SK-MEL-5 (cell line): ENCODE measurements at regions not wholly inside any gene's neighbourhood (a gene's known extent, or its start where the extent isn't known, plus 50 kb on each side); places are given as distances from the start of the nearest gene placed in this dataset.
A peak's percentile ranks its signal among the peaks of the same experiment; 100 is the strongest.

Experiments
- DNase-seq: peaks from one replicate; pipeline ENCODE4 v3.0.0-alpha.2; 2016; ENCODE audit warnings: low read depth, low spot score
- in situ Hi-C: cut with HindIII; loops from 2 replicates; pipeline ENCODE4 v1.10.0; 2016; ENCODE audit warnings: low sequenced_read_pairs, high pct_unique_total_duplicates, low pct_unique_long_range_greater_than_20kb

DNA sequence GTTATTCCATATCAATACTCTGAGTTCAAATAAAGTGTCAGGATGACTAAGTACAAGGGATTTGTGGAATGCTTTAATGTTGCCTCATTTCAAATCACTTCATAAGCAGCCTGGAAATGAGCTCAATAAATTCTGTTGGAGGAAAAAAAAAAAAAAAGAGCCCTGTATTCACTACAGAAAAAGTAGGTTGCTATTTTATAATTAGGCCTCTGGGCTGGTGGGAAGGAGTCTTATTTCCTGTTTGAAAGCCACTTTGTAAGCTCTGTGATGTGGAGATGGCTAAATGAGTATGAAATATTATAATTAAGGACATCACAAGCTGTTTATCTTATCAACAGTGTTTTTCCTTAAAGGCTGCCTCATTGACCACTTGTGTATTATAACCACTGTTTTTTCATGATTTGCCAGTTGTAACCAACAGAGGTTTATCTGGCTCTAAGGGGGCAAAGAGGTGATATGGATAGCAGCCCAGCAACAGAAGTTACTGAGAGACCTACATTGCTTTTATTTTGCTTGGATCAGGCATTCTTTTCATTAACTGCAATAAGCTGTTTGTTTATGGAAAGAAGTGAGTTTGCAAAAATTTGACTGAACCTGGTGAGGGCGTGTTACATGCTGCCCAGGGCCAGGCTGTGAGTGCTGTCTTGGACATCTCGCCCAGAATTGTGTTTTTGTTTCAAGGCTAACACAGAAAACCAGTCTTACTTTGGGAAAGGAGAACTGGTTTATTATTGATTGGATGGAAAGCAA is 563.3 kb upstream of the MAP3K7 start:
- in situ Hi-C loops: no loop called here

DNA sequence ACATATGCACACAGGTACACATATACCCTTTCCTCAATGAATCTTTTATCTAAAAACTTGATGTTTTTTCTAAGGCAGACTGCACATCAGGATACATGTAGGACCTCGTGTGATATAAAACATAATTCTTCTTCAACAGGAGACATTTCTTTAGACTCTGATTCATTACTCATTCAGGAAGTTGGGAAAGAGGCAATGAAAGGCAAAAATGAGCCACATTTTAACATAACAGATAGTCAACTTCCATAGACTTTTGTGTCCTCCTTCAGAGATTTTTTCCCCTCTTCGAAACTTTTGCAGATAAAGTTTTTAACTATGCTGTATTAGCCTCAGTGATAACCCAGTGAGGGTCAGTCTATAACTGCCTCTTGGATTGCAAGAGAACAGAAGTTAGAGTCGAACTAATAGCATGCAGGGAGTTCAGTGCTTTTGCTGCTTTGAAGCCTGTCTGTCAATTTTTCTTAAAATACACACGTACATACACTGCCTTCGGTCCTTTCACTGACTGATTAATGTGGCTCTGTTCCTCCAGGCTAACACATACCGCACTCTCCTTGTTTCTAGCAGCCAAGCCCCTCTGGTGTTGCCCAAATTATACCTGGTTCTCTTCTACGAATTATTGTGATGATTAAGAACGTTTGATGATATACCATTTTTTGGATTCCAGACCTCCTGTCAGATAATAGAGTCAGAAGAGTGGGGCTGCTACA is 562.5 kb upstream of the MAP3K7 start:
- no peak for DNase-seq
- in situ Hi-C loops: no loop called here

More for the DNA sequence above, 563.3 kb upstream of the MAP3K7 start:
- DNase-seq: no peak

DNA sequence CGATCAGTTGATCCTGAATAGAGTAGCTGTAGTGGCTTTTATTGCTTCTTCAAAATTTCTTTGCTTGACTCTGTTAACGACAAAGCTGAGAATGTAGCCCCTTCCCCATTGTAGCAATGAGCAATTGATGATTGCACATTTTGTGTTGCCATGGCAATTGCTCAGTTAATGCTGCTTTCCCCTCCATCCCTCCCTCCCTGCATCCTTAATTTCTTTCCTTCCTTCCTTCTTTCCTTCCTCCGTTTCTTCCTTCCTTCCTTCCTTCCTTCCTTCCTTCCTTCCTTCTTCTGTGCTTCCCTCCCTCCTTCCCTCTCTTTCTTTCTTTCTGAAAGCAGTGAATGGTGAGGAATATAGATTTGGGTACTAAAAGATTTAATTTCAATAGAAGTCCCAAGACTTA is 557.3 kb upstream of the MAP3K7 start:
- no peak for DNase-seq
- in situ Hi-C loops: no loop called here

DNA sequence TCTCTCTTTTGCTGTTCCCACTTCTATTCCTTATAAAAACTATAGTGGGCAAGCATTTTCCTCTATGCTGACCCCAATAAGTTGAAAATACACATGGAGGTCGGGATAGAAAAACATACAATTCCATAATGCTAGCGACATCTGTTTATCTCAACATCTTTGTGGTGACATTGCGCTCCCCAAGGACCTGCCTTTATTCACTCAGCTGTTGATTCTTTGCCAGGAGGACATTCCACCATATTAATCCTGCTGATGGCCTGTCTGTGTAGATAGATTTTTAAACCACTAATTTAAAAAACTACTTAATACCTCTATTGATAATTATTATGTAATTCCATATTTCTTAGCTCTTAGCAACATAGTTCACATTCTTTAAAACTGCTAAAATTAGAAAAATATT is 555.3 kb upstream of the MAP3K7 start:
- DNase-seq: no peak
- in situ Hi-C loops: no loop called here

DNA sequence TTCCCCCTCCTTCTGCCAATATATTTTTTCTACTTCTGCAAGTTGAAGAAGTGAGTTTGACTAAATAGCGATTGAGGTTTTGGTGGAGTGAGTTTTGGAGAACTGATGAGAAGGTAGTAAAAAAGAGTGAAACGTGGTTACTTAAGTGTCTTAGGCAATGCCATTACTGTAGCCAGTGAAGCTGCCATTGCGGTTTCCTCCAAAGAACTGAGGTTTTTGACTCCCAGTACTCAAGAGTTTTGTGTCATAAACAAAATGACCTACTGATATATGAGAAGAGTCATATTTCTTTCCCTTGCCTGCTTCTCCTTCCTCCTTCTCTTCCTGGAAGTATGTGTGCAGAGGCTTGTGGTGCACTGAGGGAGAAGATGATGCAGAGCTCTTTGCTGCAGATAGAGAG is 554.5 kb upstream of the MAP3K7 start:
- in situ Hi-C loops: no loop called here
- DNase-seq: no peak

DNA sequence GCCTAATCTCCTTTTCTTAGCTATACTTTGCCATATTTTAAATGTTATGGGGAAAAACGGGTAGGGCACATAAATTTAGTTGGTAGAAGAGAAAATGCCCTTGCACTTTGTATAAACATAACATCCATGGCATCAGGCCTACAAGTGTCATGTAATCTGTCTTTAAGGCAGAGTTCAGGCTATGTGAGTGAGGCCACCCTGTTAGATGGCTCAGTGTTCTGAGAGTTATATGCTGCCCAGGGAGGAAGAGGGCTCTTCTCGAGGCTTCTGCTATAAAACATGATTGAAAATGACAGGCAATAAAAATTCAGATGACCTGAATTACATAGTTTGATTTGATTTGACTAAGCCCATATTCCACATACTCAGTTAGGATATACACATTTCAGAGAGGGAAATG is 553.6 kb upstream of the MAP3K7 start:
- in situ Hi-C loops: no loop called here
- DNase-seq: no peak

DNA sequence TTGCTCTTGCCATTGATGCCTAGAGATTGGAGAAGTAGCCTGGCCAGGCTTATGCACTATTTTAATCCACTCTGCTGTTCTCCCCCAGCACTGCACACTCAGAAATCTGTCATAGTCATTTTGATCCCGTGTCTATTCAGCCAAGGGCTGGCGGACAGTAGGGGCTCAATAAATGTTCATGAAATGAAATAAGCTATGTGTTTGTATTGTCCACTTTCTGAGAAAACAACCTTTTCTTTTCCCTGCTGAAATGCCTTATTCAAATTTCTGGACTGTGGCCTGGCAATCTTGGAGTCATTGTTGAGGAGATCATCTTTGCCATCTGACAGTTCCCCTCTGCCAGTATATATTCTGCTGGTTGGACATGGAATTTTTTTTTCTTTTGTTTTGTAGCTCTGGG is 550.4 kb upstream of the MAP3K7 start:
- no peak for DNase-seq
- in situ Hi-C loops: no loop called here

DNA sequence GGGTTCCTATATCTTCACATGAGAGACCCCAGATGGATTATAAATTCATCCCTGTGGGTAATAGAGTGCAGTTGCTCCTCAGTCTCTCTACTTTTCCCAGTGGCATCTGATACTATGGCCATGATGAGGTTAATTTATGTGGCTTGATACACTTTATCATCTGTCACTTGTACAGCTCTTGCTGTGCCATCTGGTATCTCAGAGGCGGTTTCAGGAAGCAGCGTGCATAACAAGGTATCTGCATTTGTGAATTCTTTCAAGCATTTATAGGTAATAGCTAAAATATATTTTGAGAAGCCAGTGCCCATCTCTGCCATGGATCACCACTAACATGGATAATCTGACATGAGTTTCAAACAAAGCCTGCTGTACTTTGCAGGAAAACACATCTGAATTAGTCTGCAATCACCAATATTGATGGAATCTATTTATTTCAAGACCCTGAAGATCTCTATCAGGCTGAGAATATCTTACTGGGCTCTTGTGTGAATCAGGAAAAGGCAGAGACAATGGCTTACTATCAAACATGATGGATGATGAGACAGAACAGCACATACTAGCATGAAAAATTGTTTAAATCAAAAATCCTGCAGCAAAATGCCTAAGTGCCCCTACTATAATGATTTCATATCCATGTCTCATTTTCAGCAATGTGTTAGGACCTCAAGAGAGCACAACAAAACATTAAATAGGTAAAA is 548.7 kb upstream of the MAP3K7 start:
- in situ Hi-C loops: no loop called here
- no peak for DNase-seq

DNA sequence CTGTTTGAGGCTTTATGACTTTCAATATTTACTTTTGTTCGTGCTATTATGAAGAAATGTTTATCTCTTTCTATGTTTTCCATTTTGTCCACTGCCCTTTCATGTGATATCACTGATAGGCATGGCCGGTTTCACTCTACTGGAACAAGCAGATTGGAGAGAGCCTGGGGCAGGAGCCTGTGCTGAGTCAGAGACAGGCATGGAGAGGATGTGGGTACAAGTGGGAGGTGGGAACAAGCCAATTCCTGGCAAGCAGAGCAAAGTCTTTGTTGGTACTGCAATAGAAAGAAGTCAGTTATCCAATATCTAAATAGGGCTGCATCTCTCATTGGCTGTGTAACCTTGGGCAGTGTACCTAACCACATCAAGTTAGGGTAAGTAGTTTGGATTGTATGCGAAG is 545.6 kb upstream of the MAP3K7 start:
- in situ Hi-C loops: no loop called here
- DNase-seq: peak; percentile 72

DNA sequence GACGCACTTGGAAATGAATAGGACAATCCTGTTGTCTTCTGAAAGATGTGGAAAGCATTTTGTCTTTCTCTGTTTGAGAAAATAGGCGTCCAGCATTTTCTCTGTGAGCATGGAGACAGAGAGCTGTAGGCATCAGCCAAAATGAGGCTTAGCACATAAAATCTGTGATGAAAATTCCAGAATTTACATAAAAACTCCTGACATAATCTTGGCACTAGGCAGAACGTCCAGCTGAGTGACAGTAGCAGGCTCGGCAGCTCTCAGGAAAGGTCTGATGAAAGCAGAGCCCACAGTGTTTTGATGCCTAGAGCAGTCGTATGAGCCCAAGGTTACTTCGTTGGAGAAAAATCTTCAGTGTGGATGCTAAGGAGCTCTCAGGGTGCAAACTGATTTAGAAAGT is 543.3 kb upstream of the MAP3K7 start:
- no peak for DNase-seq
- in situ Hi-C loops: no loop called here

DNA sequence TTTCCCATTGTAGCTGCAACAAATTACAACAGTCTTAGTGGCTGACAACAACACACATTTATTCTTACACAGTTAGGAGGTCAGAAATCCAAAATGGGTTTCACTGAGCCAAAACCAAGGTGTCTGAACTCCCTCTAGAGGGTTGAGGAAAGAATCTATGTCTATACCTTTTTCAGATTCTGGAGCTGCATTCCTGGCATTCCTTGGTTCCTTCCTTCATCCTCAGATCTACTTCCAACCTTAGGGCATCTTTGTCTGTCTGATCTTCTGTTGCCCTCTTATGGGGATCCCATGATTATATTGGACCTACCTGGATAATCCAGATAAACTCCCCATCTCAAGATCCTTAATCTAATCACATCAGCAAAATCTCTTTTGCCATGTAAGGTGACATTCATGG is 540.9 kb upstream of the MAP3K7 start:
- no peak for DNase-seq
- in situ Hi-C loops: no loop called here

DNA sequence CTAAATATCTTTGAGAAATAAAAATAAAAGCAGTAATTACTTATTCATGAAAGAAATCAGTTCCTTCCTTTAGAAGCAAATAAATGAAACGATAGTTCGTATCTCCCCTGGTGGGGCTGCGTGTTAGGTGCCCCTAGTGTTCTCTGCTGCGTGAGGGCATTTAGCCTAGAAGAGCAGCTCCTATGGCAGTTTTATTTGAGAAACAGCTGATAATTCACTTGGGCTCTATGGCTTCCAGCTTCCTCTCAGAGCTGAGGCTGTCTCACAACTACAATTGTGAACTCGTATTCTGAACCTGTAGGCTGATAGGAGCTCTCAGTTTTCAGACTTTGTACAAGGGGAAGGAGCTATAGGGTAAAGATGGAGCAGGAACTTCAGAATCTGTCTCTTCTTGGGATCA is 540.0 kb upstream of the MAP3K7 start:
- in situ Hi-C loops: no loop called here
- no peak for DNase-seq

DNA sequence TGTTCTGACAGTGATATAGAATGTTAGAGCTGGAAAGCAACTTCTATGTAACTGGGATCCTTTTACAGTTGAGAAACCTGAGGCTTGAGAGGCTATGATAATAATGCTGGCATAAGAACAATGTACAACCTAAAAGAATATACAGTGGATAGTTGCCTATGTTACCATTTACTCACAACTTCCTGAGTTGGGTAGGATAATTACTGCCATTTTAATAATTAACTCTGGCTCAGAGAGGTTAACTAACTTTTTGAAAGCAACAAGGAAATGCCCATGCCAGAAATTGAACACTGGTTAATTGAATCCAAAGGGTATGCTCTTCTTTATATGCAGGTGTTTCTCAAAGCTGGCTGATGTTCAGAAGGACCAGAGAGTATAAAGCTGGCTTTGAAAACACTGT is 530.7 kb upstream of the MAP3K7 start:
- no peak for DNase-seq
- in situ Hi-C loops: no loop called here

DNA sequence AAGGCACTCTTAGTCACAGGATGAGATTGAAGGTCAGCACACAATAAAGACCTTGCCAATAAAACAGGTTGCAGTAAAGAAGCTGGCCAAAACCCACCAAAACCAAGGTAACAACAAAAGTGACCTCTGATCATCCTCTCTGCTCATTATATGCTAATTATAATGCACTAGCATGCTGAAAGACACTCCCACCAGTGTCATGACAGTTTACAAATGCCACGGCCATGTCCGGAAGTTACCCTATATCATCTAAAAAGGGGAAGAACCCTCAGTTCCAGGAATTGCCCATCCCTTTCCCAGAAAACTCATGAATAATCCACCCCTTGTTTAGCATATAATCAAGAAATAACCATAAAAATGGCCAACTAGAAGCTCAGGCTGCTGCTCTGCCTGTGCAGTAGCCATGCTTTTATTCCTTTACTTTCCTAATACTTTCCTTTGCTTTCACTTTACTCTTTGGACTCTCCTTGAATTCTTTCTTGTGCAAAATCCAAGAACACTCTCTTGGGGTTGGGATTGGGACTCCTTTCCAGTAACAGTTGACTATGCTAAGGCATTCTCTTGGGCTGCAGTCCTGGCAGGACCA is 527.3 kb upstream of the MAP3K7 start:
- in situ Hi-C loops: no loop called here
- no peak for DNase-seq

DNA sequence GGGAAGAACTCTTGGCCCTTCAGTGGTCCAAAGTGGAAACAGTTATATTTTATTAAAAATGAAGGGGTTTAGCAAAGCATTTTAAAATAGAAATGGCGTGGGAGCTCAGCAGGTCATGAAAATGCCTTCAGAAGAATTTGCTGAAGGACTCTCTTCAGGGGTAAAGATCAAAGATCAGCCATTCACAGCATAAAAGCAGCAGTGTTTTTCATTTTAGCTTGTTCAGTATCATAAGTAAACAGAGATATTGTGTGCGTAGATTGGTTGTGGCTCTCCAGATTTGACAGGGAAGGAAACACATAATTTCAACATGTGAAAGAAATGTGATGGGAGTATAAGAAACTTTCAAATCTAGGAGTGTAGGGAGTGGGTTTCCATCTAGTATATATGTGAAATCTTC is 519.2 kb upstream of the MAP3K7 start:
- in situ Hi-C loops: no loop called here
- DNase-seq: peak; percentile 50

DNA sequence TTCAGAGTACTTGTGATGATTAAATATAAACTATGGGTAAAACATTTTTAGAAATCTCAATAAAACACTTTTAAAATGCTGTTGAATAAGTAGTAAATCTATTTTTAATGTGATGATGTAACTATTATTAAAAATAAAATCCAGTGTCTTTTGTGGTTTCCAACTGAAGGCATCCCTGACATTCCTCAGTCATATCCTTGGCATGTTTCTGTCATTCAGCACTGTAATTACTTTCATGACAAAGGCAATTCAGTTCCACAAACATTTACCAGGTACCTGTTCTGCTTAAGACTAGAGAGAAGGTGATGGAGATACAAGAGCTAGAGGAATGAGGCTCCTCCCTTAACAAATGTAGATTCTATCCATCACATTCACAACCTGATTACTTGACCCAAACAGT is 518.7 kb upstream of the MAP3K7 start:
- in situ Hi-C loops: no loop called here

DNA sequence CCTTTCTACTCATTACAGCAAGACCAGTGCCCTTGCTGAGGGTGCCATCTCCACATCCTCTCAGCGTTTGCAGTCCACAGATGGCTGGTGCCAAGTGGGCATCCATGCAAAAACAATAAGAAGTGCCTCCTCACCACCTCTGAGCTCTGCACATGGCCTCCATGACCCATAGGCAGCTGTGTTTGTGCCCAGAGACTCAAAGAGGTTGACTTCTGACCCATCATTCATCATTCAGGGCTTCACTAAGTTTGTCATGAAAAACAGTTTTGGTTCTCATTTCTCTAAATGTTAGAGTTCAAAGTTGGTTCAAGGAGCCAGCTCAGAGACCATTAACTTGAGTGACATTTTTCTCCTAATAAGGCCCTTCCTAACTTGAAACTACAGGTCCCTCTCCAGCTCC is 512.6 kb upstream of the MAP3K7 start:
- in situ Hi-C loops: no loop called here
- DNase-seq: no peak

More for the DNA sequence above, 518.7 kb upstream of the MAP3K7 start:
- DNase-seq: no peak

DNA sequence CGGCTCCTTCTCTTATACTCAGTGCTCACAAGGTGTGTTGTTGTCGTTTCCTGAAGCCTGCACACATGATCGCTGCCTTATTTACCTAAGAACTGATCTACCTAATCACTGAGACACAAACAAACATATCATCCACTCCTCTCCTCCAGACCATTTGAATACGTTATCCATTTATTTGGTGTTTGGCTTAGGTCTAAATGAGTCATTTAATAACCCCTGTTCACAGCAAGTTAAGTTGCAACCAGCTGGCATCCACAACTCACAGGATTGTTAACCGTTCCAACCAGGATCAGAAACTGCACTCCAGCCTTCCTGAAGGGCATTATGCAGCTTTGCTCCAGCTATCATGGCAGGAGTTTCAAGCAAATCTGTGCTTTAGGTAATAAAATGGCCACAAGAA is 511.1 kb upstream of the MAP3K7 start:
- DNase-seq: no peak
- in situ Hi-C loops: no loop called here
